ENCODE measurements at regions not wholly inside any gene's neighbourhood (a gene's known extent, or its start where the extent isn't known, plus 50 kb on each side); places are given as distances from the start of the nearest gene placed in this dataset.

- H3K9me3 ChIP-seq (ENCODE audit: control insufficient read depth, low read depth, low read length) = no peaks in the 10 kb centered on the region
- H3K23ac ChIP-seq (ENCODE audit: insufficient read length, low read depth, low read length) = no peak overlapping the region
- no peaks in the 10 kb centered on the region for H3K27me3 ChIP-seq (ENCODE audit: insufficient read depth, low read length)
- H3K27me3 Mint-ChIP-seq (ENCODE audit: low read depth) = no peaks in the 10 kb centered on the region
- no peak overlapping the region for H3K4me2 ChIP-seq (ENCODE audit: insufficient read depth, insufficient read length, low read length)
- no peak overlapping the region for H2AK5ac ChIP-seq (ENCODE audit: insufficient read length, low read length)
- no peak overlapping the region for H3K18ac ChIP-seq (ENCODE audit: insufficient read length, low read depth, low read length)
- H3K9ac ChIP-seq (ENCODE audit: extremely low read depth, insufficient read length, low read length) = no peak overlapping the region
- no peak overlapping the region for H2BK12ac ChIP-seq (ENCODE audit: insufficient read length, low read depth, low read length)
- H4K5ac ChIP-seq (ENCODE audit: insufficient read length, low read depth, low read length) = no peak overlapping the region
- H4K91ac ChIP-seq (ENCODE audit: insufficient read length, low read depth, low read length) = no peak overlapping the region
- H3K14ac ChIP-seq (ENCODE audit: insufficient read depth, low read length) = no peak overlapping the region
- H2BK15ac ChIP-seq (ENCODE audit: low read depth, low read length) = no peak overlapping the region
- H2BK5ac ChIP-seq (ENCODE audit: insufficient read length, low read length) = no peak overlapping the region
- H3T11ph ChIP-seq (ENCODE audit: low read length) = no peak overlapping the region
- H3K4me3 Mint-ChIP-seq = no peak overlapping the region
- TF ChIP-seq CTCF (conservative IDR thresholded peaks at IDR 0.05) = no peak
- no peaks in the 10 kb centered on the region for H3K79me1 ChIP-seq (ENCODE audit: insufficient read depth, low read depth, low read length, poor library complexity, severe bottlenecking)
- DNase-seq = no peak
- WGBS (ENCODE audit: extremely low coverage, insufficient read length, low lambda C conversion rate) = no CpG with 5 or more reads among the region's 1 CpG
- no peak overlapping the region for H3K27ac Mint-ChIP-seq
- H4K20me1 ChIP-seq (ENCODE audit: control insufficient read depth, insufficient read depth, insufficient read length) = no peaks in the 10 kb centered on the region
- H2AFZ ChIP-seq (ENCODE audit: low read length) = no peak overlapping the region
- no peak overlapping the region for H3K27ac ChIP-seq (ENCODE audit: insufficient read length, low read depth, low read length)
- H3K23me2 ChIP-seq (ENCODE audit: insufficient read length, low read depth, low read length, poor library complexity, severe bottlenecking) = no peaks in the 10 kb centered on the region
- H2BK20ac ChIP-seq (ENCODE audit: low read depth, low read length, poor library complexity, severe bottlenecking) = no peak overlapping the region
- H3K9me3 Mint-ChIP-seq = no peaks in the 10 kb centered on the region; a peak in 1 of 5 replicates
- no peaks in the 10 kb centered on the region for H3K4me1 ChIP-seq (ENCODE audit: insufficient read depth, low read length)
- no peaks in the 10 kb centered on the region for H3K36me3 Mint-ChIP-seq (ENCODE audit: insufficient read depth in 1 of 3, low read depth in 3 of 3)
- no peak overlapping the region for H4K8ac ChIP-seq (replicated peaks; ENCODE audit: insufficient read length, low read depth, low read length)
- H3K56ac ChIP-seq (ENCODE audit: insufficient read length, low read depth, low read length) = no peak overlapping the region
- H3K4me1 Mint-ChIP-seq = no peaks in the 10 kb centered on the region
- no peak overlapping the region for H3K4ac ChIP-seq (ENCODE audit: low read depth, low read length)
- no peaks in the 10 kb centered on the region for H3K79me2 ChIP-seq (ENCODE audit: insufficient read depth, low read length)
- no peak overlapping the region for H2BK120ac ChIP-seq (ENCODE audit: low read depth, low read length, poor library complexity, severe bottlenecking)
Observed at GRCh38 chr12:22866406-22866805, 241.4 kb downstream of the ETNK1 start.
